ENCODE measurements at regions not wholly inside any gene's neighbourhood (a gene's known extent, or its start where the extent isn't known, plus 50 kb on each side); places are given as distances from the start of the nearest gene placed in this dataset.

- TF ChIP-seq CSDC2 (CRISPR knock-in tag; IDR thresholded peaks at IDR 0.05) (no peak), ZNF565 (CRISPR knock-in tag; conservative IDR thresholded peaks at IDR 0.05; ENCODE audit: low read depth) (no peak), ESRRG (CRISPR knock-in tag; IDR thresholded peaks at IDR 0.05) (no peak), PATZ1 (CRISPR knock-in tag; IDR thresholded peaks at IDR 0.05; ENCODE audit: borderline replicate concordance) (no peak), GLIS3 (CRISPR knock-in tag; IDR thresholded peaks at IDR 0.05) (no peak), BACH2 (CRISPR knock-in tag; IDR thresholded peaks at IDR 0.05; ENCODE audit: borderline replicate concordance) (no peak), RARB (CRISPR knock-in tag; IDR thresholded peaks at IDR 0.05) (no peak), ZFP3 (CRISPR knock-in tag; IDR thresholded peaks at IDR 0.05) (no peak), ZFP30 (CRISPR knock-in tag; IDR thresholded peaks at IDR 0.05) (no peak), OSR1 (CRISPR knock-in tag; IDR thresholded peaks at IDR 0.05) (no peak), CREB5 (CRISPR knock-in tag; IDR thresholded peaks at IDR 0.05; ENCODE audit: low read depth) (no peak)
- TF ChIP-seq, protein P1, sequence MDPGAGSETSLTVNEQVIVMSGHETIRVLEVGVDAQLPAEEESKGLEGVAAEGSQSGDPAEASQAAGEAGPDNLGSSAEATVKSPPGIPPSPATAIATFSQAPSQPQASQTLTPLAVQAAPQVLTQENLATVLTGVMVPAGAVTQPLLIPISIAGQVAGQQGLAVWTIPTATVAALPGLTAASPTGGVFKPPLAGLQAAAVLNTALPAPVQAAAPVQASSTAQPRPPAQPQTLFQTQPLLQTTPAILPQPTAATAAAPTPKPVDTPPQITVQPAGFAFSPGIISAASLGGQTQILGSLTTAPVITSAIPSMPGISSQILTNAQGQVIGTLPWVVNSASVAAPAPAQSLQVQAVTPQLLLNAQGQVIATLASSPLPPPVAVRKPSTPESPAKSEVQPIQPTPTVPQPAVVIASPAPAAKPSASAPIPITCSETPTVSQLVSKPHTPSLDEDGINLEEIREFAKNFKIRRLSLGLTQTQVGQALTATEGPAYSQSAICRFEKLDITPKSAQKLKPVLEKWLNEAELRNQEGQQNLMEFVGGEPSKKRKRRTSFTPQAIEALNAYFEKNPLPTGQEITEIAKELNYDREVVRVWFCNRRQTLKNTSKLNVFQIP (CRISPR knock-in tag; IDR thresholded peaks at IDR 0.05; ENCODE audit: borderline replicate concordance, low read depth), result no peak
- TF ChIP-seq, protein P2, sequence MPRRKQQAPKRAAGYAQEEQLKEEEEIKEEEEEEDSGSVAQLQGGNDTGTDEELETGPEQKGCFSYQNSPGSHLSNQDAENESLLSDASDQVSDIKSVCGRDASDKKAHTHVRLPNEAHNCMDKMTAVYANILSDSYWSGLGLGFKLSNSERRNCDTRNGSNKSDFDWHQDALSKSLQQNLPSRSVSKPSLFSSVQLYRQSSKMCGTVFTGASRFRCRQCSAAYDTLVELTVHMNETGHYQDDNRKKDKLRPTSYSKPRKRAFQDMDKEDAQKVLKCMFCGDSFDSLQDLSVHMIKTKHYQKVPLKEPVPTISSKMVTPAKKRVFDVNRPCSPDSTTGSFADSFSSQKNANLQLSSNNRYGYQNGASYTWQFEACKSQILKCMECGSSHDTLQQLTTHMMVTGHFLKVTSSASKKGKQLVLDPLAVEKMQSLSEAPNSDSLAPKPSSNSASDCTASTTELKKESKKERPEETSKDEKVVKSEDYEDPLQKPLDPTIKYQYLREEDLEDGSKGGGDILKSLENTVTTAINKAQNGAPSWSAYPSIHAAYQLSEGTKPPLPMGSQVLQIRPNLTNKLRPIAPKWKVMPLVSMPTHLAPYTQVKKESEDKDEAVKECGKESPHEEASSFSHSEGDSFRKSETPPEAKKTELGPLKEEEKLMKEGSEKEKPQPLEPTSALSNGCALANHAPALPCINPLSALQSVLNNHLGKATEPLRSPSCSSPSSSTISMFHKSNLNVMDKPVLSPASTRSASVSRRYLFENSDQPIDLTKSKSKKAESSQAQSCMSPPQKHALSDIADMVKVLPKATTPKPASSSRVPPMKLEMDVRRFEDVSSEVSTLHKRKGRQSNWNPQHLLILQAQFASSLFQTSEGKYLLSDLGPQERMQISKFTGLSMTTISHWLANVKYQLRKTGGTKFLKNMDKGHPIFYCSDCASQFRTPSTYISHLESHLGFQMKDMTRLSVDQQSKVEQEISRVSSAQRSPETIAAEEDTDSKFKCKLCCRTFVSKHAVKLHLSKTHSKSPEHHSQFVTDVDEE (CRISPR knock-in tag; IDR thresholded peaks at IDR 0.05), result no peak
Observed at GRCh38 chr11:80593648-80594374, 1153.0 kb upstream of the TENM4 start.

Measured in SK-N-SH treated with all-trans-retinoic acid at 6 μM for 48 hours (cell line).